Adipose tissue (tissue), 3 donors: ENCODE measurements at regions not wholly inside any gene's neighbourhood (a gene's known extent, or its start where the extent isn't known, plus 50 kb on each side); places are given as distances from the start of the nearest gene placed in this dataset.

Experiments used
- H3K27ac ChIP-seq: one replicate; pipeline ENCODE4 v1.5.1; 2013; ENCODE audit warnings: low read depth, low read length
- WGBS, 3 donors: extraction: QIAGEN DNeasy Blood & Tissue Kit; methylation state at CpG; one replicate each; pipeline ENCODE4 v1.1.7; 2013; 5-methylcytosine and 5-hydroxymethylcytosine counted together
- donor health status: healthy with polysubstance abuse.
- donor health status: Bipolar disorder and iron deficiency.
- donor health status: healthy.

DNA sequence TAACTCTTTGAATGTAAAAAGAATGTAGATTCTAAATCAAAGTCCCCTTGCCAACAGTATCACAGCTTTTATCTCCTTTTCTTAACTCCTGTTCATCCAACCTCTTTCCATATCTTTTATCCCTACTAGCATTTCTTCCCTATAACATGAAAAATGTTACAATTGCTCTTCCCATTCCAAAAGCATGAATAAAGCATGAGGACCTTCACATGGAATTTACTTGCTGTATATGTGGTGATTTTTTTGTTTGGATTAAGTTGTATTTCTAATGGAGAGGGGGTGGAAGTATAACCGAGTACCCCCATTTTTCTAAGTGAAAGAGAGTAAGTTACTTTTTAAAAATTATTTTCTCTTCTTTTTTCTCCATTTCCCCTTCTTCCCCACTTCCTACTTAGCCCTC, 94.9 kb upstream of the RBBP8 start:
- no peak overlapping the region for H3K27ac ChIP-seq
- WGBS, 3 donors = 88 to 91% (median 90%) methylated on average over 1 of the region's 1 CpG

DNA sequence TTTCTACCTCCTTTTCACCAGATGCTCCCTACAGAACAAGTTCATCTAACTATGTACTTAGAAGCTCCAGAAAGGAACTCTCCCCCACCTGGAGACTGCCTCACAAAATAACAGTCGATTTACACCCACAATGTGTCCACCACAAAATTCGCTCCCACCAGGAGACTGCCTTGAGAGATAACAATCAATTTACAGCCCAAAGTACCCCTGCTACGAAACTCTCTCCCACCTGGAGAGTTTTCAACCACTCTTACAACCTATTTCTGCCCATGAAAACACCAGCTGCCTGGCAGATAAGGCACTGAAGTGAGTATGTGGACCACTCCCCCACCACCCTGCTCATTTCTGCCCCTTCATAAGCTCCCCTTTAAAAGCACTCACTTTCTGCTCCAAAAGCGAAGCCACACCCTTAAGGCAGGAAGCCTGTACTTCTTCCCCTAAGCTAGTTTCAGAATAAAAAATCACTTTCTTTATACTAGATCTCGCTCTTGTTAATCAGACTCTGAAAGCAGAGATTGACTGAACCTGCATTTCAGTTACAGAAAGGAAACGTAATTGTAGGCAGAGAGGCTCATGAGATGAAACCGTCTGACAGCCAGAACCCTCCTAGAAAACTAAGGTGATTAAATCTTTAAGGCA, 94.4 kb upstream of the RBBP8 start:
- H3K27ac ChIP-seq = no peak overlapping the region
- WGBS, 3 donors = 27 to 54% (median 38%) methylated on average over 7 of the region's 7 CpGs

DNA sequence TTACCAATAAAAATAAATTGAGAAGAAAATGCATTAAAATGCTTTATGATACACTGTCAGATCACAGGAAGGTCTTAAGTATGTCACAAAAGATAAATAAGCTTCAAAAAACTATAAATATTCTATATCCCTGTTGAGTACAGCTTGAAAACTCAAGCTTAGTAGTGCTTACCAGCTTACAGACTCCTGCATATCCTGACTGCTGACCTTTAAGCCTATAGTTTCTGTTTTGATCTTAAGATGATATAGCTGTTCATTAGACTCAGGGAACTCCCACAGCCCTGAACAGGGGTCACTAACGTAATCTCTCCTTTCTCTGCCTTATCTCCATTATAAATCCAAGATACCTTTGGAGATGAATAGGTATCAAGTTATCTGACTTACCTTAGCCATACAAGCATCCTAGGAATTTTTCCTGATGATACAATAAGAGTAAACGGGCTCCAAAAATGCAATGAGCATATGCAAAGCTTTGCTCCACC, 93.7 kb upstream of the RBBP8 start:
- WGBS, 3 donors = 67 to 74% (median 72%) methylated on average over 2 of the region's 2 CpGs
- no peak overlapping the region for H3K27ac ChIP-seq

DNA sequence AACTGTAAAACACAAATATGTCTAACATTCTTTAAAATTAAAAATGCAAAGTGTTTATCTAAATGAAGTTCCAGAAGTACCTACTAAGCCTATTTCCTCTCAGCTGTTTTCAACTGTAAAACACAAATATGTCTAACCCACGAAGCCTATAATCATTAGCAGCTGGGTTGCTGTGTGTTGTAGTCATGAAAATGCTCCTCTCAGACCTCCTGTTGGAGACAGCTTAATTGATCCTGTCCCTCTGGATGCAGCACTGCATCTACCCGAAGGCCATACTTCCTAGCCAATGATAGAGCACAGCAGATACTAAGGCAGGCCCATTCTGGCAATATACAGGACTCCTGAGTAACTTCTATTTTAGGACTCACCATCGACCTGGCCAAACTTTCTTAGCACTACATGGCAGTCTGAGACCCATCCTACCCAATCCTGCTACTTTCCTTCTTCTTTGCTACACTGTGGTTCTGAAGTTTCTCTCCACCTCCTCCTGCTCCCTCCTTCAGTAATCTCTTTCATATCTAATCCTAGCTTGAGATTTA, 92.5 kb upstream of the RBBP8 start:
- 80 to 86% (median 82%) methylated on average over 3 of the region's 3 CpGs for WGBS, 3 donors
- no peak overlapping the region for H3K27ac ChIP-seq

DNA sequence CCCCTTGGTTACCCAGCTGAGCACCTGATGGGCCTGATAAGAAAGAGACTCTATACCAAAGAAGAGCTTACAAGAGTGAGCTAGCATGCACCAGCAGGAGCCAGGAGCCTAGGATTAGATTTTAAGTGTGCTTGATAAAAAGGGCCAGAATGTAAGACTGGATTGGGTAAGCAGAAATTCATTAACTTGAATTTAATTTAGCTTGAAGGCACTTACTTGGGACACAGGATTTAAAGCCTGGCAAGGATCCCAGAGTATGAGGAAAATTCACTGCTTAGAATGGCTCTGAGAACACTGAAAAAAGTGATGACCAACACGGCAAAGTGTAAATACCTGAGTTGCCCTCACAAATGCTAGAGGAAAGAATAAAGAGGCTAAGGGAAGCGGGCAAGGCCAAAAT, 91.3 kb upstream of the RBBP8 start:
- 68 to 88% (median 83%) methylated on average over 2 of the region's 2 CpGs for WGBS, 3 donors
- H3K27ac ChIP-seq = no peak overlapping the region

DNA sequence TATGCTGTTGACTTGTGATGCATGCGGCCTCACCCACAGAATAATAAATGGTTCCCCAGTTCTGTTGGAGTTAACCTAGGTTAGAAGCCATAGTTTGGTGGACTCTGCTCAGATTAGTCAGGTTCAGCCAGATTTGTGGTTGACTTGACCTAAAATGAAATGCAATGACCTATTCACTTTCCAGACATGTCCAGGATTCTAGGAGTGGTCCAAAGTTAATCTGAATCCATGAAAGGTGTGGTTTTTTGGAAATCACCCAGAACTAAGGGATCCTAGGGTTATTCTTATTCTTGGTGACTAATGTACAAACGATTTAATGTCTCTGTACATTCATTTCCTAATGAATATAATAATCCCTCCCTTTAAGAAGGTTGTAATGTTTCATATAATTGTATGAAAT, 88.9 kb upstream of the RBBP8 start:
- H3K27ac ChIP-seq = no peak overlapping the region
- WGBS, 3 donors = 73 to 80% (median 75%) methylated on average over 2 of the region's 2 CpGs

DNA sequence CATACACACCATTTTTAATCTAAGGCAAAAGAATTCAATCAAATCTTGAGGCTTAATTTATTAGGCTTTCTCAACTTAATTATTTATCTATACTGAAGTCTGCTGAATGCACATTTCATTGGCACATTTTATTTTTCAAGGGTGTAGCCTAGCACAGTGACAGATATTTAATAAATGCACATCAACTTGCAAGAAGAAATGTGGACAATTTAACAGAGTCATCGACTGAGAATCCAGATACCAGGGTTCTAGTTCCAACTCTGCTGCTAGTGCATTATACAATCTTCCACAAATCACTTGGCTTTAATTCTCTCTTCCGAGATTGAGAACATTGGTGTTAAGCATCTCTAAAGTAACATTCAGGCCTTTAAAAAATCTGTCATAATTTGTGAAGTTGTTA, 88.5 kb upstream of the RBBP8 start:
- 82 to 88% (median 86%) methylated on average over 2 of the region's 2 CpGs for WGBS, 3 donors
- H3K27ac ChIP-seq = no peak overlapping the region

DNA sequence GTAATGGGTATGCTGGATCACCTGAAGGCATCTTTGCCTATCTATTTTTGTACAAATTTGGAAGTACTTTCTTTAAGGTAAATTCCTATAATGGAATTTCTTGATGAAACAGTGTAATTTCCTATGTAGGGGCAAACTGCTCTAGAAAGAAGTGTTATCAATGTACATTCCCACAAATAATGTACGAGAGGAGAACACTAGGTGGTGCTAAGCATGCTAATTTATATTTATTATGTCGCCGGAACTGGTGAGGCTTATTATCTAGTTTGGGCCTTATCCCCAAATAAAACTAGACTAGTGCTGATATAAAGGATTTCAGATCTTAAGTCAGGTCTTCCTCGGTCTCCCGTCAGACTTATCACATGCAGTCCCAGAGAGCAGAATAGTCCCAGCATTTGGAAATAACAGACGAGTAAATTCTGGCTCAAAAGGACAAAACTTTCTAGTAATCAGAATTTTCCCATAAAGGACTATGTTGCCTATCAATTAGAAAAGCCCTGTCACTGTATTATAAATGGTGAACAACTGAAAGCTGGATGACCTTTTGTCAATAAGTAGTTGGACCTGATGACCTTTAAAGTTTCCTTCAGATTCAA, 86.9 kb upstream of the RBBP8 start:
- H3K27ac ChIP-seq = no peak overlapping the region
- WGBS, 3 donors = 26 to 43% (median 35%) methylated on average over 6 of the region's 6 CpGs

DNA sequence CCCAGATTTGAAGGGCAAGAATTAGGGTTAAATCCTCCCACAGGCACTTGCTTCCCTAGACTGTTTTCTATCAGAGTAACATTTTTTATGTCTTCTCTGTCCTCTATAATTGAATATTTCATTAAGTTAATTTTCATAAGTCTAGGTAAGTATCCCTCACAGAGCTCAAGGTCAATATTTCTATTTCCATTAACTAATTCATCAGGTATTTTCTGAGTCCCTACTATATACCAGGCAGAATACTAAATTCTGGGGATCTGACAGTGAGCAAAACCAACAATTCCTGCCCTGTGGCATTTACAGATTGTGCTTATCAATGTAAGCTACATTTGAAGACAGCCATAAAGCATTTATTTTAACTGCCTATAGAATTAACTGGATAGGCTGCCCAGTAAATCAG, 86.4 kb upstream of the RBBP8 start:
- no peak overlapping the region for H3K27ac ChIP-seq

DNA sequence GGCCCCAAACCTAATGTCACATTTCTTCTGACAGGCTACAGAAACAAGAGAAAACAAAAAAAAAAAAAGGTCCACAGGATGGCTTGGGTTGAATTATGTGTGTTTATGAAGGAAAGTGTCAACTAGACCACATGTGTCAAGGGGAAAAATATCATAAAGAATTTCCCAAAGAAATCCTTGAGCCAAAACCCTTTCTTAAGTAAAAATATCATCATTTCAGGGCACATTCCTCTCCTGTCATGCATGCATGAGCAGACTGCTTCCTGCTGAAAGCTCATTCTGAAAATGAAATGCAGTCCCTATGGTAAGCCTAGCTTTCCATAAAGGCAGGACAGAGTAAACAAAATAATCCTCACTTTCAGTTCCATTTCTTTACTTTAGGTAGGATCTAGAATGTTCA, 85.7 kb upstream of the RBBP8 start:
- no peak overlapping the region for H3K27ac ChIP-seq

DNA sequence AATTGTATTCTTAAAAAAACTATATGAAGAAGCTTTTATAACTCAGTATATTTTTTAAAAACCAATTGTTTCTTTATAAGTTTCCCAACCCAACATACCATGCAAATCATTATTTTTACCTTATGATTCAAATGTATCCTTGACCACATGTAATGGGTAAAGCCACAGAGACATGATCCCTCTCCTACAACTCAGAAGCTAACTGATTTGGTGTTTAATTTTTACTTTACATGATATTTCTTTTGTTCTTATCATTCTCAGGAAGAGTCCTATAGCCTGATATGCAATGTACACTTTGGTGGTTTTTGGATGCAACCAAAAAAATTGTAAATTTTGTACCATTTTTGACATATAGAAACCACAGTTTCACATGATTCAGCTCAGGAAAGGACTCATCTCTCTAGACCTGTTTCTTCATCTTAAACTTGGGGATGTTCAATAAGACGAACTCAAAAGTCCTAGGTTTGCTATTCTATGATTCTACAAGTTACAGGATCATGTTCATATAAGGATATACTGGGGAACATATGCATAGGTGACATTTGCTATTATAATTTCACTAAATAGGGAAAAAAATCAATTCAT, 85.2 kb upstream of the RBBP8 start:
- 0 to 26% (median 3%) methylated on average over 1 of the region's 1 CpG for WGBS, 3 donors
- no peak overlapping the region for H3K27ac ChIP-seq

DNA sequence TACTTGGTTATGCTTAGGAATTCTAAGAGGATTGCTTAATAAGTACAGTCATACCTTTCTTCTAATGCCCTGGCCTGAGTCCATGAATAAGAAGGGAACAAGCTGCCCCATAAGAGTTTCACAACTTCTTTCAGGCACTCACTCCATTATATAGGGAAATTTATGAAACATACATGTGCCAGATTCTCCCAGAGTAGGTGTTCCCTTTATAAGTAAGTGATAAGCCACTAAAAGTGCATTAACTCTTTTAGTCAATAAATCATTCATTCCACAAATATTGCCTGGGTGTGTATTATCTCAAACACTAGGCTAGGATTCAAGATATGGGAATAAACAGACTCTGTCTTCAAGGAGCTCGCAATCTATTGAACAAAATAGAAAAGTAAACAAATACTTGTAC, 84.5 kb upstream of the RBBP8 start:
- 33 to 91% (median 80%) methylated on average over 1 of the region's 1 CpG for WGBS, 3 donors
- H3K27ac ChIP-seq = no peak overlapping the region

DNA sequence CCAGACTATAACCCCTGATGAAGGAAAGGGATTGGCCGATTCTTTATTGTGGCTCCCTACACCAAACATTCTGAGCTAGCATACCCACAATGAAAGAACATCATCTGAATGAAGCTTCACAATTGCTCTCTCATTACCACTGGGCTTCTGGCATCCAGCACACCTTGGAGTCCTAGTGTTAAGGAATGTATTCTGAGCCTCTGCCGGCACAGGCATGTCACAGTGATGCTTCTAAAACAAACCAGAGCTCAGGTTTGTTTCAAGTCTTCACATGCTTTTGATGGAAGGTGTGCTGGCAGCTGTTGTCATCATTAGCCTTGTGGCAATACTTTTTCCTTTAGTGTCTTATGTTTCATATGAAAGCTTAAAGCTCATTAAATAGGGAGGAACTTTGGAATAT, 76.3 kb upstream of the RBBP8 start:
- no peak overlapping the region for H3K27ac ChIP-seq
- 78 to 82% (median 80%) methylated on average over 2 of the region's 2 CpGs for WGBS, 3 donors

DNA sequence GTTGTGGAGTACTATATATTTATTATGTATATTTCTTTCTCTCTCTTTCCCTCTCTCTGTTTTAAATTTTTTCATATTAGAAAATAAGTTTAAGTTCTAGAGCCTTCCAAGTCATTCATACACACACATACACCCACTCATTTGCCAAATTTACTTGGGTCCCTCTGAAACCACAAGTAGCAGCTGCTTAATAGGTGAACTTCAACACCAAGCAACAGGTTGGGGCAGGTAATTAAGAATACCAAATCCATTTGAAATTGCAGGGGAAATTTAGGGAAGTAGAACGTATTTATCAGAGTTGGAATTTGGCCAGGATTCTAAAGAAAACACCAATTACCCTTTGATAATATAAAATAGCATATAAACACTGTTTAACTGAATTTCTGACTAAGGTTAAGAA, 75.0 kb upstream of the RBBP8 start:
- no peak overlapping the region for H3K27ac ChIP-seq
- WGBS, 3 donors = 24 to 33% (median 26%) methylated on average over 1 of the region's 1 CpG

DNA sequence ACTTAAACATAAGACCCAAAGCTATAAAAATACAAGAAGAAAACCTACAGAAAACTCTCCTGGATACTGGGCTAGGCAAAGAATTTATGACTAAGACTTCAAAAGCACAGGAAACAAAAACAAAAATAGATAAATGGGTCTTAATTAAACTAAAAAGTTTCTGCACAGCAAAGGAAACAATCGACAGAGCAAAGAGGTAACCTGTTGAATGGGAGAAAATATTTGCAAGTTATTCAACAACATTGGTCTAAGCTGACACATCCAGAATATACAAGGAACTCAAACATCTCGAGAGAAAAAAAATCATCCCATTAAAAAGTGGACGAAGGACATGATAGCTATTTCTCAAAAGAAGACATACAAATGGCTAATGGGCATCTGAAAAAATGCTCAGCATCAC, 72.3 kb upstream of the RBBP8 start:
- 88 to 91% (median 88%) methylated on average over 3 of the region's 3 CpGs for WGBS, 3 donors
- H3K27ac ChIP-seq = no peak overlapping the region

DNA sequence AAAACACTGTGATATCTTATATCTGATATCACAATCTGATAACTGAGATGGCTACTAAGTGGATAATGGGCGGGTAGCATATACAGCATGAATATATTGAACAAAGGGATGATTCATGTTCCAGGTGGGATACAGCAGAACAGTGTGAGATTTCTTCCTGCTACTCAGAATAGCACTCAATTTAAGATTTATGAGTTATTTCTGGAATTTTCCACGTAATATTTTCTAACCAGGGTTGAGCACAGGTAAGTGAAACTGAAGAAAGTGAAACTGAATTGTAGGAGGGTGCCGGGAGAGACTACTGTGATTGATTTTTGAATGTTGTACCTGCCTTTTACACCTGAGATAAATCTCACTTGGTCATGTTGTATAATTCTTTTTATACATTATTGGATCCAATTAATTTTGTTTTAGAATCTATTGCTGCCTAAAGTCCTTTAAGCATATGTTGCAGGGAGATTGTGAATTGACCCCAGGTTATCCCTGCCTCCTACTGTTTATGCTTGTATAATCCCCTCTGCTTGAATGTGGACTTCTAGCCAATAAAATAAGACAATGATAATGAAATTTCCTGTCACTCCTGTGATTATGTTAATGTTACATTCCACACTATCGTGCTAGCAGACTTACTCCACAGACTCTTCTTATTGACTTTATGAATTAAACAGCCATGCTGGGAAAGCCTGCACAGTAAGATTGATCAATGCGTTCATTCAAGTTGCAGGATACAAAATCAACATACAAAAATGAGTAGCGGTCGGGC, 67.6 kb upstream of the RBBP8 start:
- no peak overlapping the region for H3K27ac ChIP-seq
- 35 to 87% (median 79%) methylated on average over 7 of the region's 7 CpGs for WGBS, 3 donors

DNA sequence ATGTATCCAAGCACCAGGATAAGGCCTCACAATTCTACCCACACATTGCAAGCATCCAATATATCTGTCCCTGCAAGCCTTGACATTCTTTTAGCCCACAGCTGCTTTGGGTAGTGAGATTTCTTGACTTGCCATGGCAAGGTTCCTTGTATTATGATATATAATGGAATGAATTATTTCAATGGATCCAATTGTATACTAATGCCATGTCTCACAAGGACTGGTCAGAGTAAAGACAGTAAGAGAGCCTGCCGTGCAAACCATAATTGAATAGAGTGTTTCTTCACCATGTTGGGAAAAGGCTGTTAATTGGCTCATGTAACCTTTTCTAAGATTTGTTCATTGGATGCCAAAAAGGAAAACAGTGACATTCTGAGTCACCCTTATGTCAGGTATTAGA, 64.3 kb upstream of the RBBP8 start:
- WGBS, 3 donors = 89 to 96% (median 95%) methylated on average over 1 of the region's 1 CpG
- no peak overlapping the region for H3K27ac ChIP-seq

DNA sequence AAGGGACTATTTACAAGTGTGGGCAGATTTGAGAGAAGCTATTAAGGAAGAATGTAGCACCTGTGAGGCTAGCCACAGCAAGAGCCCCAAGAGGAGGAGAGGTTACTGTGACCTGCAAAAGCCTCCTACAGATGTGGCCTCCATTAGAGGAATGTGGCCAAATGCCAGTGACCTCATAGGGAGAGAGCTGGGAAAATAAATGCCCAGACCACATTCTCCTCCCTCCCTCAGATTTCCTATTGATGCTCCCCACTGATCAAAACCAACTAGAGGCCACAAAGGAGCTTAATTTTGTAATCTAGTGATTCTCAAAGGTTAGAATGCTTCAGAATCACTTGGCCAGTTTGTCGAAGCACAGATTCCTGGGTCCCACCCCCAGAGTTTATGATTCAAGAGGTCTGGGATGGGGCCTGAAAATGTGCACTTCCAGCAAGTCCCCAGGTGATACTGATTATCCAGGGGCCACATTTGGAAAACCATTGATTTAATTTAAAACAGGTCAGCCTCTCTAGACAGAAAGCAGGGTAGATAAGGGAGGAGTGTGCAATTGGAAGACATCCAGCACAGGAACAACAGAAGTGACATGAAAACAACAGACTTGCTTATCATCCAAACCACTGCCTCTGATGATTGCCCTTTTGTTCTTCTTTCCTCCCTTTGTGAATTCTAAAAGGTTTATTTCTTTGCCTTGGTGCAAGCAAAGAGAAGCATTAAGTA, 61.2 kb upstream of the RBBP8 start:
- WGBS, 3 donors = 64 to 92% (median 71%) methylated on average over 1 of the region's 1 CpG
- H3K27ac ChIP-seq = no peak overlapping the region
